OCI-LY7 (cell line): ENCODE measurements at regions not wholly inside any gene's neighbourhood (a gene's known extent, or its start where the extent isn't known, plus 50 kb on each side); places are given as distances from the start of the nearest gene placed in this dataset.

Source experiments
- BruUV-seq: library from RNA; stranded (reverse); fragments of 400-500 nt; replicated peaks from 2 replicates; lab custom pipeline; 2021; lab: Mats Ljungman, UMichigan
- CTCF ChIA-PET: fragments of 300-600 bp; sonication (Branson Sonifier 250); formaldehyde crosslinking; loops from one replicate; lab custom pipeline; 2022; ENCODE audit warnings: antibody characterized with exemption; ENCODE audit not compliant: unreplicated experiment; lab: Charles Lee
- POLR2A ChIA-PET: fragments of 300-600 bp; sonication (Branson Sonifier 250); formaldehyde crosslinking; loops from one replicate; lab custom pipeline; 2022; ENCODE audit warnings: antibody characterized with exemption; lab: Charles Lee
- DNase-seq: peaks from one replicate; pipeline ENCODE4 v3.0.0-alpha.2; 2015; ENCODE audit warnings: low spot score
- H2AFZ ChIP-seq: fragments of 200-600 bp; sonication (generic), shearing (Covaris generic); 2 replicates; pipeline ENCODE4 v1.6.1; 2014; ENCODE audit warnings: mild to moderate bottlenecking, antibody characterized with exemption, low read length, moderate library complexity
- H3K27ac ChIP-seq: fragments of 200-600 bp; sonication (generic); 2 replicates; pipeline ENCODE4 v1.5.1; 2014; ENCODE audit warnings: mixed run types, low read depth, mild to moderate bottlenecking, moderate library complexity, low read length, inconsistent platforms; ENCODE audit not compliant: poor library complexity, severe bottlenecking
- H3K36me3 ChIP-seq: fragments of 200-600 bp; sonication (generic); 2 replicates; pipeline ENCODE4 v1.6.1; 2014; ENCODE audit warnings: mild to moderate bottlenecking, antibody characterized with exemption, low read length, moderate library complexity, mixed read lengths; ENCODE audit not compliant: insufficient read depth
- H3K4me1 ChIP-seq: fragments of 200-600 bp; sonication (generic); 2 replicates; pipeline ENCODE4 v1.5.1; 2014; ENCODE audit warnings: mild to moderate bottlenecking, low read length; ENCODE audit not compliant: insufficient read depth, poor library complexity, severe bottlenecking
- H3K4me2 ChIP-seq: fragments of 200-600 bp; sonication (generic); 2 replicates; pipeline ENCODE4 v1.6.1; 2014; ENCODE audit warnings: mild to moderate bottlenecking, low read length
- H3K4me3 ChIP-seq: fragments of 200-600 bp; sonication (generic); 2 replicates; pipeline ENCODE4 v1.5.1; 2014; ENCODE audit warnings: mild to moderate bottlenecking, low read depth, low read length; ENCODE audit not compliant: poor library complexity, severe bottlenecking
- H3K79me2 ChIP-seq: fragments of 200-600 bp; sonication (generic); 2 replicates; pipeline ENCODE4 v1.6.1; 2016; ENCODE audit warnings: low read depth, mild to moderate bottlenecking, low read length, moderate library complexity, mixed read lengths; ENCODE audit not compliant: insufficient read depth
- H3K9me2 ChIP-seq: fragments of 200-600 bp; sonication (generic); 2 replicates; pipeline ENCODE4 v1.6.1; 2016; ENCODE audit warnings: mild to moderate bottlenecking, low read length, mixed read lengths; ENCODE audit not compliant: insufficient read depth
- H3K9me3 ChIP-seq: fragments of 200-600 bp; sonication (generic); 2 replicates; pipeline ENCODE4 v1.6.1; 2014; ENCODE audit warnings: mild to moderate bottlenecking, mixed run types, low read length, mixed read lengths
- H4K20me1 ChIP-seq: fragments of 200-600 bp; sonication (generic); 2 replicates; pipeline ENCODE4 v1.6.1; 2014; ENCODE audit warnings: mild to moderate bottlenecking, antibody characterized with exemption, low read length, moderate library complexity, mixed read lengths; ENCODE audit not compliant: insufficient read depth
- CTCF ChIP-seq: fragments of 200-600 bp; sonication (generic); conservative IDR thresholded peaks from 2 replicates; pipeline ENCODE4 v1.5.1; 2014; ENCODE audit warnings: mild to moderate bottlenecking, antibody characterized with exemption, low read length, moderate library complexity, mixed read lengths
- EZH2phosphoT487 ChIP-seq: fragments of 200-600 bp; sonication (generic); IDR thresholded peaks from 2 replicates; pipeline ENCODE4 v1.6.1; 2018; ENCODE audit warnings: low read depth, borderline replicate concordance, mild to moderate bottlenecking, mixed run types, antibody characterized with exemption, low read length, moderate library complexity, mixed read lengths
- intact Hi-C: fragments of 100-400 bp; cut with micrococcal nuclease; formaldehyde crosslinking; loops from one replicate; pipeline ENCODE4 v1.10.0; 2022; ENCODE audit not compliant: unreplicated experiment

- Histone ChIP-seq H4K20me1 (no peaks in the 10 kb centered on the region), H3K36me3 (no peaks in the 10 kb centered on the region), H3K4me1 (no peaks in the 10 kb centered on the region), H2AFZ (no peak overlapping the region), H3K9me3 (no peaks in the 10 kb centered on the region), H3K9me2 (no peaks in the 10 kb centered on the region), H3K4me3 (no peak overlapping the region), H3K27ac (no peak overlapping the region), H3K79me2 (no peaks in the 10 kb centered on the region), H3K4me2 (no peak overlapping the region)
- DNase-seq = no peak
- POLR2A ChIA-PET = no interaction called here
- TF ChIP-seq CTCF (no peak), EZH2phosphoT487 (no peak)
- BruUV-seq = no TSS peak
- intact Hi-C loops = no loop called here
- CTCF ChIA-PET = no interaction called here
These were observed 118.0 kb upstream of the DPH6 start for GRCh38 chr15:35663956-35664355.

GRCh38 chr15:35665896-35666536 lies 120.1 kb upstream of the DPH6 start:
- Histone ChIP-seq H3K36me3 (no peaks in the 10 kb centered on the region), H3K9me2 (no peaks in the 10 kb centered on the region), H2AFZ (no peak overlapping the region), H3K9me3 (no peaks in the 10 kb centered on the region), H3K4me3 (no peak overlapping the region), H3K27ac (no peak overlapping the region), H3K4me2 (no peak overlapping the region), H4K20me1 (no peaks in the 10 kb centered on the region), H3K4me1 (no peaks in the 10 kb centered on the region), H3K79me2 (no peaks in the 10 kb centered on the region)
- TF ChIP-seq EZH2phosphoT487 (no peak), CTCF (no peak)
- POLR2A ChIA-PET = no interaction called here
- DNase-seq = no peak
- CTCF ChIA-PET = no interaction called here
- BruUV-seq = no TSS peak
- intact Hi-C loops = no loop called here

- no peak for DNase-seq
- intact Hi-C loops = no loop called here
- H3K9me2 ChIP-seq = no peaks in the 10 kb centered on the region
- no peaks in the 10 kb centered on the region for H3K79me2 ChIP-seq
- H3K4me3 ChIP-seq = no peak overlapping the region
- H3K9me3 ChIP-seq = no peaks in the 10 kb centered on the region
- no peaks in the 10 kb centered on the region for H3K36me3 ChIP-seq
- ChIA-PET POLR2A (no interaction called here), CTCF (no interaction called here)
- no peak overlapping the region for H3K27ac ChIP-seq
- no TSS peak for BruUV-seq
- no peak overlapping the region for H2AFZ ChIP-seq
- H3K4me2 ChIP-seq = no peak overlapping the region
- TF ChIP-seq CTCF = no peak
- TF ChIP-seq EZH2phosphoT487 = no peak
- no peaks in the 10 kb centered on the region for H4K20me1 ChIP-seq
- H3K4me1 ChIP-seq = no peaks in the 10 kb centered on the region
These were observed 121.9 kb upstream of the DPH6 start for GRCh38 chr15:35667908-35668307.
